ENCODE measurements at regions not wholly inside any gene's neighbourhood (a gene's known extent, or its start where the extent isn't known, plus 50 kb on each side); places are given as distances from the start of the nearest gene placed in this dataset.

DNA sequence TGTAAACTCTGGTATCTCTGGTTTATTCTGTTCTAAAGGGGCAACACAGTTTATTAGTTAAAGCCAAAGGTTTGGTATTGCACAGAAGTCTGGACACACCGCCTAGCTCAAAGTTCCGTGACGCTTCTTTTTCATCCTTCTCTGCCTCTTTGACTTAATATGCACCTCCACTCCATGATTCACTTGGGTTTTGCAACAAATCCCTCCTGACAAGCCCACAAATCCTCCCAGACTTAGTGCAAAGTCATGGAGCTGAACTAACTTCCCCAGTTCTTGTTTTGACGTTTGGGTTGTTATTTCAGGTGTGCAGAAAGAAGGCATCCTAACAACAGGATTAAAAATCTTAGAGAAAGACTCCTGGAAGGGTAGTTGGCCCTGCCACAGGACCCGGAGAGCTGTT lies 441.6 kb upstream of the DMAC1 start:
- H3K36me3 ChIP-seq, result no peaks in the 10 kb centered on the region
- intact Hi-C loops (cut with DNase I), result no loop called here
- H3K27ac ChIP-seq (replicated peaks in 1 of 4), result no peak overlapping the region
- no peak overlapping the region for H3K4me3 ChIP-seq
- H3K9me3 ChIP-seq, result no peaks in the 10 kb centered on the region
- DNase-seq (ENCODE audit: extremely low spot score), result no peak
- H3K27me3 ChIP-seq, result no peaks in the 10 kb centered on the region
- H3K4me1 ChIP-seq, result no peaks in the 10 kb centered on the region
- TF ChIP-seq POLR2A (IDR thresholded peaks at IDR 0.05; ENCODE audit: low read depth), result no peak
- TF ChIP-seq EP300 (IDR thresholded peaks at IDR 0.05), result no peak
- no peak for TF ChIP-seq CTCF (IDR thresholded peaks at IDR 0.05)
- no peak for TF ChIP-seq POLR2AphosphoS5 (IDR thresholded peaks at IDR 0.05)
- 57% methylated on average over 5 of the region's 5 CpGs for WGBS

GRCh38 chr9:8237096-8237495 lies 437.5 kb upstream of the DMAC1 start:
- Histone ChIP-seq H3K9me3 (no peaks in the 10 kb centered on the region), H3K36me3 (no peaks in the 10 kb centered on the region), H3K4me3 (no peak overlapping the region), H3K27me3 (no peaks in the 10 kb centered on the region), H3K27ac (replicated peaks in 1 of 4) (no peak overlapping the region), H3K4me1 (no peaks in the 10 kb centered on the region)
- no peak for TF ChIP-seq EP300 (IDR thresholded peaks at IDR 0.05)
- TF ChIP-seq POLR2AphosphoS5 (IDR thresholded peaks at IDR 0.05), result no peak
- TF ChIP-seq CTCF (IDR thresholded peaks at IDR 0.05), result no peak
- TF ChIP-seq POLR2A (IDR thresholded peaks at IDR 0.05; ENCODE audit: low read depth), result no peak
- intact Hi-C loops (cut with DNase I), result no loop called here
- WGBS, result 78% methylated on average over 2 of the region's 2 CpGs
- no peak for DNase-seq (ENCODE audit: extremely low spot score)

DNA sequence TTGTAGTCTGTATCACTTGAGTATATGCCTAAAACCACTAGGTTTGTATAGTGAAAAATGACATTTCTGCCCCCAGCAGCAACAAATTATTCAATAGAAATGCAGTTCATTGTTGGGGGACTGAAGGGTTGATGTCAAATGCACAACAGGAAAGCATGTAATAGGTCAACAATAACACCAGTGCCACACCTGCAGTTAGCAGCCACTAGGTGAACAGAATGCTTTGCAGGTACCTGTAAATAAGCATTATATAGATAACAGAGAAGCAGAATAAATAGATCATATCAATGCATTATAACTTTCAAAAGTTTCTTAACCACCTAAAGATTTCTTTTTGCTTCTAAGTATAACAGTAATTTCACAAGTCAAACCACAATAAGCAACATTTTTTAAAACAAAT lies 435.9 kb upstream of the DMAC1 start:
- intact Hi-C loops (cut with DNase I), result no loop called here
- TF ChIP-seq POLR2AphosphoS5 (IDR thresholded peaks at IDR 0.05) (no peak), POLR2A (IDR thresholded peaks at IDR 0.05; ENCODE audit: low read depth) (no peak), EP300 (IDR thresholded peaks at IDR 0.05) (no peak), CTCF (IDR thresholded peaks at IDR 0.05) (no peak)
- Histone ChIP-seq H3K4me1 (no peaks in the 10 kb centered on the region), H3K4me3 (no peak overlapping the region), H3K9me3 (no peaks in the 10 kb centered on the region), H3K27me3 (no peaks in the 10 kb centered on the region), H3K36me3 (no peaks in the 10 kb centered on the region), H3K27ac (replicated peaks in 1 of 4) (no peak overlapping the region)
- no peak for DNase-seq (ENCODE audit: extremely low spot score)

- DNase-seq (ENCODE audit: extremely low spot score), result no peak
- intact Hi-C loops (cut with DNase I), result no loop called here
- Histone ChIP-seq H3K27me3 (no peaks in the 10 kb centered on the region), H3K9me3 (no peaks in the 10 kb centered on the region), H3K4me3 (no peak overlapping the region), H3K27ac (replicated peaks in 1 of 4) (no peak overlapping the region), H3K36me3 (no peaks in the 10 kb centered on the region), H3K4me1 (no peaks in the 10 kb centered on the region)
- whole genome bisulfite sequencing, result 69% methylated on average over 3 of the region's 3 CpGs
- TF ChIP-seq POLR2AphosphoS5 (IDR thresholded peaks at IDR 0.05), result no peak
- TF ChIP-seq POLR2A (IDR thresholded peaks at IDR 0.05; ENCODE audit: low read depth), result no peak
- TF ChIP-seq CTCF (IDR thresholded peaks at IDR 0.05), result no peak
- no peak for TF ChIP-seq EP300 (IDR thresholded peaks at IDR 0.05)
These were observed 434.7 kb upstream of the DMAC1 start for GRCh38 chr9:8234316-8234715.

- DNase-seq (ENCODE audit: extremely low spot score), result no peak
- Histone ChIP-seq H3K27me3 (no peaks in the 10 kb centered on the region), H3K27ac (replicated peaks in 1 of 4) (no peak overlapping the region), H3K4me1 (no peaks in the 10 kb centered on the region), H3K36me3 (no peaks in the 10 kb centered on the region), H3K4me3 (no peak overlapping the region), H3K9me3 (no peaks in the 10 kb centered on the region)
- TF ChIP-seq EP300 (IDR thresholded peaks at IDR 0.05) (no peak), POLR2A (IDR thresholded peaks at IDR 0.05; ENCODE audit: low read depth) (no peak), CTCF (IDR thresholded peaks at IDR 0.05) (no peak), POLR2AphosphoS5 (IDR thresholded peaks at IDR 0.05) (no peak)
- intact Hi-C loops (cut with DNase I), result no loop called here
- WGBS, result 90% methylated on average over 2 of the region's 2 CpGs
These were observed 433.1 kb upstream of the DMAC1 start for GRCh38 chr9:8232726-8233125.
